ENCODE measurements at regions not wholly inside any gene's neighbourhood (a gene's known extent, or its start where the extent isn't known, plus 50 kb on each side); places are given as distances from the start of the nearest gene placed in this dataset.

DNA sequence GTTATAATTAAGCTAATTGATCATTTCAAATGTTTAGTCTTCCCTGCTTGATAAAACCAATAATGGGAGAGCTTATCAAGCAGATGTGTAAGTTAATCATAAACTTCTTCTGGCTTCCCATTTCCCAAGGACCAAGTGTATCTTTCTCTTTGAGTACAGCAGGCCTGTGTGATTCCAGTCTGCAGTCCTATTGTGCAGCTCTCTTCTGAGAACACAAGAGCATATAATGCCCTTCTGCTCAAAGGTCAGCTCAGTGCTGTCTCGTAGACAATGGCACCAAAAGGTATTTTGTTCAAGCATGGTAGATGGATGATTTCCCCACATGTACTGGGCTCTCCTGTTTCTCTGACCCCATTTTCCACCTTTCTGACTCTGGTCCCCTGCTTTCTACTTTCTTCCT, 101.8 kb upstream of the DYRK2 start:
- TF ChIP-seq, protein P1, sequence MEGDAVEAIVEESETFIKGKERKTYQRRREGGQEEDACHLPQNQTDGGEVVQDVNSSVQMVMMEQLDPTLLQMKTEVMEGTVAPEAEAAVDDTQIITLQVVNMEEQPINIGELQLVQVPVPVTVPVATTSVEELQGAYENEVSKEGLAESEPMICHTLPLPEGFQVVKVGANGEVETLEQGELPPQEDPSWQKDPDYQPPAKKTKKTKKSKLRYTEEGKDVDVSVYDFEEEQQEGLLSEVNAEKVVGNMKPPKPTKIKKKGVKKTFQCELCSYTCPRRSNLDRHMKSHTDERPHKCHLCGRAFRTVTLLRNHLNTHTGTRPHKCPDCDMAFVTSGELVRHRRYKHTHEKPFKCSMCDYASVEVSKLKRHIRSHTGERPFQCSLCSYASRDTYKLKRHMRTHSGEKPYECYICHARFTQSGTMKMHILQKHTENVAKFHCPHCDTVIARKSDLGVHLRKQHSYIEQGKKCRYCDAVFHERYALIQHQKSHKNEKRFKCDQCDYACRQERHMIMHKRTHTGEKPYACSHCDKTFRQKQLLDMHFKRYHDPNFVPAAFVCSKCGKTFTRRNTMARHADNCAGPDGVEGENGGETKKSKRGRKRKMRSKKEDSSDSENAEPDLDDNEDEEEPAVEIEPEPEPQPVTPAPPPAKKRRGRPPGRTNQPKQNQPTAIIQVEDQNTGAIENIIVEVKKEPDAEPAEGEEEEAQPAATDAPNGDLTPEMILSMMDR (IDR thresholded peaks at IDR 0.05; ENCODE audit: insufficient read depth, low read length, poor library complexity, severe bottlenecking), result no peak
- no peak for TF ChIP-seq EZH2phosphoT487 (conservative IDR thresholded peaks at IDR 0.05; ENCODE audit: low read length)
